Stimulated activated CD8-positive, alpha-beta memory T cell treated with anti-CD3 and anti-CD28 coated beads, Interleukin-12 subunit alpha, Interleukin-12 subunit beta, amount 100 ng/mL, for 1 hour (primary cell): ENCODE measurements at regions not wholly inside any gene's neighbourhood (a gene's known extent, or its start where the extent isn't known, plus 50 kb on each side); places are given as distances from the start of the nearest gene placed in this dataset.
"Not testable (repeated sequence)": the region's sequence is repeated elsewhere in the genome, so short reads cannot be mapped to it uniquely, and the experiment has no call there.

Source experiments
- DNase-seq: peaks from one replicate; pipeline ENCODE4 v3.0.0-alpha.2; 2020; ENCODE audit warnings: low read depth

DNA sequence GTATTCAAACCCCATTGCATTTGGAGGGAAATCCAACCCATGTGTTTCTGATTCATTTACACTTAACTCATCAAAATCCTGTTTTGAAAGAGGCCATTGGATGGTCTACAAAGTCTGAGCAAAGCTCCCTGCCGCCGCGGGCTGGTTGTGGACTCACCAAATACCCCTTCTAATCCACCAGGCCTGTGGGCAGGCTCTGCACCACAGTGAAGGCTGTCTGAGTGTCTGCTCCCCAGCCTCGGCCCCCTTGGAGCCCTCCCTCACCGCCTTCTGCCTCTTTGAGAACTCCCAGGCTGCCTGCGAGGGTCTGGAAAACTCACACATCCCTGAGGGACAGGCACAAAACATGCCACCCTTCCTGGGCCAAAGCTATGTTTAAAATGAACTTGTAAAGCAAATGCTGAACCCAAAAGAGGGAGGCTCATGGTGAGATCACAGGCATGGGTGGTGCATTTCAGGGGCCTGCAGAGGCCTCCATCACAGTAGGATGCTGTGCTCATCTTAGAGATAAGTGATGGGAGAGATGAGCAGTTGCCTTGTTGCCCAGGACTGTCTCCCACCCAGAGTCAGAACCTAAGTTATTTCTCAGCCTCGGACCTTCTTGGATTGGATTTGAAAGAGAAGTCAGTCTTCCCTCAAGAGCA lies 225.0 kb downstream of the CYP26B1 start:
- DNase-seq = no peak

- no peak for DNase-seq
These were observed 225.6 kb downstream of the CYP26B1 start for GRCh38 chr2:71922091-71922490.

DNA sequence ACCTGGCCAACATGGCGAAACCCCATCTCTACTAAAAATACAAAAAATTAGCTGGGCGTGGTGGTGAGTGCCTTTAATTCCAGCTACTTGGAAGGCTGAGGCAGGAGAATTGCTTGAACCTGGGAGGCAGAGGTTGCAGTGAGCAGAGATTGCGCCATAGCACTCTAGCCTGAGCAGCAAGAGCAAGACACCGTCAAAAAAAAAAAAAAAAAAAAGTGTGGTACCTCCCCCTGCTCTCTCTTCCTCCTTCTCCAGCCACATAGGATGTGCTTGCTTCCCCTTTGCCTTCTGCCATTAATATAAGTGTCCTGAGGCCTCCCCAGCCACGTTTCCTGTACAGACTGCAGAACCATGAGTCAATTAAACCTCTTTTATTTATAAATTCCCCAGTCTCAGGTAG lies 226.8 kb downstream of the CYP26B1 start:
- not testable (repeated sequence) for DNase-seq

DNA sequence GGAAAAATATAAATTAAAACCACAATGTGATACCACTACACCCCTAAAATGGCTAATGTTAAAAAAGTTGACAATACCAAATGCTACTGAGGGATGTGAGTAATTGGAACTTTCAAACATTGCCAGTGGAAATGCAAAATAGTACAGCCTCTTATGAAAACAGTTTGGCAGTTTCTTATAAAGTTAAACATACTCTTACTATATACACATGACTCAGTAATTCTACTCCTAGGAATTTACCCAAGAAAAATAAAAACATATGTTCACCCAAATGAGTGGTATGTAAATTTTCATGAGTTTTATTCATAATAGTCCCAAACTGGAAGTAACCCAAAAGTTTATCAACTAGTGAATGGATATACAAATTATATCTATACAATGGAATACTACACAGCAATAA lies 228.0 kb downstream of the CYP26B1 start:
- DNase-seq = no peak

GRCh38 chr2:71910277-71910676 lies 237.4 kb downstream of the CYP26B1 start:
- no peak for DNase-seq

GRCh38 chr2:71908798-71909197 lies 238.9 kb downstream of the CYP26B1 start:
- DNase-seq = no peak

DNA sequence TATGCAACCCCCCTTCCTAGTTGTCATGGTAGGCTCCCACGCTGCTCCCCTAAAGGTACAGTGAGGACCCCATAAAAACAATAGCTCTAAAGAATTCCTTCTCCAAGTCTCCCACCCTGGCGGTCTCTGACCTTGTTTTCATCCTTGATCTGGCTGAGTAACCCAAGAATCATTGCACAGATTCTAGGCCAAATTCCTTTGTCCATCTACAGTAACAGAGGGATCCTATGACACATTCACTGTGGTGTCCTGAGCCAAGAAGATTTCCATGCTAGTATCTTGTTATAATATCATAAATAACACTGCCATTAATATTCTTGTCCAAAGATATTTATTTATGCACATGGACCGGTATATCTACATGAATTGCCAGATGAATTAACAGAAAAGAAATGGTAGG lies 240.2 kb downstream of the CYP26B1 start:
- DNase-seq = no peak

DNA sequence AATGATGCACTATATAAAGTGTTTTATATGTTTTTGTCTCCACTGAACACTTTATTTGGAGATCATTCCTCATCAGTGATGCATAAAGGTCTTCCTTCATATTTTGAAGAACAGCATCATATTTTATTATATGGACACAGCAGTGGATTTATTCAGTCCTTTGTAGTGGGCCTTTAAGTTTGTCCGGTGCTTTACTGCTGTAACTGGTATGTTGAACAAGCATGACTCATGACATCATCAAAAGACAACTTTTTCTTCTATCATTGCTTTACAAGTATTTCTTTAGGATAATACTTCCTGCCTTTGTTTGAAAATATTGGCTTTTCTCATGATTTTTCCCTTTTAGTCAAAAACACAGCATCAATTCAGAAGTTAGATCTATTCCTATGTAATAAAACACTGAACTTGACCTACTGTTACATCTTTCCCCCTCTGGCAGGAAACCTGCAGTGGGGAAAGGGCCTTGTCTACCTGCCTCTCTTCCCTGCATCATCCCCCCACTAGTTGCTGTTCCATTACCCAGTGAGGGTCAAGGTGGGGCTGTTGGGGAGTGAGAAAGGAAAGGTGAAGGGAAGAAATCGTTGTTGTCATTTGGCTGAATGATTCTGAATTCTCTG lies 241.2 kb downstream of the CYP26B1 start:
- DNase-seq = no peak

DNA sequence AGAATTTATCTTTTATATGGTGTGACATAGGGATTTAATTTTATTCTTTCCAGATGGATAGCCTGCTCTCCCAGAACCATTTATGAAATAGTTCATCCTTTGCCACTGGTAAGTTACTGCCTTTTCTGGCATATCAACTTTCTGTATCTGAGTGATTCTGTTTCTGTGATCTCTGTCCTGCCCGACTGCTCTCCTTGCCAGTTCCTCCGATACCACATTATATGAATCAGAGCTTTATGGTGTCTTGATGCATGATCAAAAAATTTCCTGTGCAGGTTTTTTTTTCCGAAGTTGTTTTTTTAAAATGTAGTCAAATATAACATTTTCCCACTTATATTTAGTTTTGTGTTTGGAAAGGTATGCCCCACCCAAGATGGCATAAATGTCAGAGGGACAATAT lies 242.5 kb downstream of the CYP26B1 start:
- DNase-seq = no peak

- no peak for DNase-seq
These were observed 243.8 kb downstream of the CYP26B1 start for GRCh38 chr2:71903841-71904240.

DNA sequence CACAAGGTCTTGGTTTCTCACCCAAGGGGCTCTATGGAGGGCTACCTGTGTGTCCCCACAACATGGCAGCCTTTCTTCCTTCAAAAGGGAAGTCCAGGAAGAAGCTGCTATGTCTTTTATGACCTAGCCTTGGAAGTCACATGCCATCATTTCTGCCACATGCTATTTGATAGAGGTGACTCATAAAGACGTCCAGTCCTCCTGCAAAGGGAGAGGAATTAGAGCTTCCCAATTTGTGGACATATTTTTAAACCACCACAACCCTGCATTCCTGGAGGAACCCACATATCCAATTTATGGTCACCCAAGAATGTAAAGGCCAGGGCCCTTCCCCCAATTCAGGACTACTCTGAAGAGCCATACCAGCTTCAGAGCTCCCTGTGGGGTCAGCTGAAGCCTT lies 246.2 kb downstream of the CYP26B1 start:
- no peak for DNase-seq

DNA sequence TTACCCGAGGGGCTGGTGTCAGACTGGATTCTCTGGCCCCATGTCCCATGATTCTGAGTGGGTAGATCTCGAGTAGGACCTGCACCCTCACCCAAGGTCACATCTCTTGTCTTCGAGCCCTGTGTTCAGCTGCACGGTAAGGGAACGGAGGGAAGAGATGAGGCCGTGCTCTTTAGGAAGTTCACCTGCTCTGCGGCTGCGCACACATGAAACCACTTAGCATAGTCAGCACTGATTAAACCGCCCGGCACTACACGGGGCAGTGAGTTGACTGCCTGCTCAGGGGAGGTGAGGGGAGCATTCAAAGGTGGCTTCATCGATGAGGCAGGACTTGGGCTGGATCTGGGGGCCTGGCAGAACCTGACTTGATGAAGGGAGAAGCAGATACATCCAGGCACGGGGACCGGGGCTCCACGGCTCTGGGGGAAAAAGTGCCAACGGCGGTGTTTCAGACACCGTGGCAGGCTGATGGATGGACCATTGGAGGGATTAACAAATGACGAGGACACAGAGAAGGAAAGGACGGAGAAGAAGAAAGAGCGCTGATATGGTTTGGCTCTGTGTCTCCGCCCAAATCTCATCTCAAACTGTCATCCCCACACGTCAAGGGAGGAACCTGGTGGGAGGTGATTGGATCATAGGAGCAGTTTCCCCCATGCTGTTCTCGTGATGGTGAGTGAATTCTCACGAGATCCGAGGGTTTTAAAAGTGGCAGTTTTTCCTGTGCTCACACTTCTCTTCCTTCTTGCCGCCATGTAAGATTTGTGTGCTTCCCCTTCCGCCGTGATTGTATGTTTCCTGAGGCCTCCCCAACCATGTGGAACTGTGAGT lies 248.6 kb downstream of the CYP26B1 start:
- no peak for DNase-seq

GRCh38 chr2:71898375-71898774 lies 249.3 kb downstream of the CYP26B1 start:
- no peak for DNase-seq

DNA sequence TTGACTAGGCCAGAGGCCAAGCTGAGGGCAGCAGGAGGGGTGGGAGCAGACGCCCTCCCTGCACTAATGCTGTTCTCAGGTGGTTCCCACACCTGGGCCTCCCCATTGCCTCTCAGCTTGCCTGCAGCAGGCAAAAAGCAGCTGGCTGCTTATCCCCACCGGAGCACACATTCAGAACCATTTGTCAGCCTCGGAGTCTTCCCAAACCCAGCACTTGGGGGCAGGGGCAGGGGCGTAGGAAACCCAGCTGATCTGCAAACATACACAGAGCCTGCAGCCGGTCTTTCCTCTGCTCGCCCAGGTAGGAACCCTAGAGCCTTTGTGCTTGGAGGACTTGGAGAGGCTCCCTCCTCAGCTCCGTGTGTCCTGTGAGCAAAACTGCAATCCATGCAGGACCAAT lies 249.8 kb downstream of the CYP26B1 start:
- no peak for DNase-seq

GRCh38 chr2:71897137-71897480 lies 250.6 kb downstream of the CYP26B1 start:
- DNase-seq = no peak

DNA sequence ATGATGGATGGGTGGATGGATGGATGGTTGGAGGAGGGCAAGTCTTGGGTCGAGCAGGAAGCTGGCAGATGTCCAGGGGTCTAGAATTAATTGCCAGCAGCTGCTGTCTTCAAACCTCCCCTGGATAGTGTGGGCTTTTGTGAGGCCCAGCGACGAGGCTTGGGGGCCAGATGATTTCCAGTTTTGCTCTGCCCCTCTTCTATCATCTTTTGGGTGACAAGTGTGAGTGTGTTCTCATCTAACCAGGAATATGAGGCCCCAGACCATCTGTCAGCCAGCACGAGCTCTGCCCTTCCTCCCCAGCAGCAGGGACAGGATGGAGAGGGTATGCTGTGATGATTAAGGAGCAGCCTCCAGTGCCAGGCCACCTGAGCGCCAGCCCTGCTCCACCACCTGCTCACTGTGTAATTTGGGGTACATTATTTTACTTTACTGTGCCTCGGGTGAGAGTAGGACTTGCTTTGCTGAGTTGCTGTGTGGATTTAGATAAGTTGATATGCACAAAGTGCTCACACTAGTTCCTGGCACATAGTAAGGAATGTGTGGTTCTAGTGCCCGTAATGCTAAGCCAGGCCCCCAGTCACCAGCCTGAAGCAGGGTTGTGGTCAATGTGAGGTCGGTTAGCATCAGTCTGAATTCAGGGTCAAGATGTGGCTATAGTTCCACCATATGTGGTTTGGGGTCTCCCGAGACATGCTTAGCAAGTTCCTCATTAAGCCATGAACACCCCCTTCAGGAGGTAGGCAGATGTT lies 251.1 kb downstream of the CYP26B1 start:
- no peak for DNase-seq

GRCh38 chr2:71895320-71896161 lies 252.1 kb downstream of the CYP26B1 start:
- no peak for DNase-seq

GRCh38 chr2:71894261-71894660 lies 253.4 kb downstream of the CYP26B1 start:
- no peak for DNase-seq

- no peak for DNase-seq
These were observed 254.0 kb downstream of the CYP26B1 start for GRCh38 chr2:71893646-71894045.

- DNase-seq = no peak
These were observed 254.8 kb downstream of the CYP26B1 start for GRCh38 chr2:71892896-71893295.

DNA sequence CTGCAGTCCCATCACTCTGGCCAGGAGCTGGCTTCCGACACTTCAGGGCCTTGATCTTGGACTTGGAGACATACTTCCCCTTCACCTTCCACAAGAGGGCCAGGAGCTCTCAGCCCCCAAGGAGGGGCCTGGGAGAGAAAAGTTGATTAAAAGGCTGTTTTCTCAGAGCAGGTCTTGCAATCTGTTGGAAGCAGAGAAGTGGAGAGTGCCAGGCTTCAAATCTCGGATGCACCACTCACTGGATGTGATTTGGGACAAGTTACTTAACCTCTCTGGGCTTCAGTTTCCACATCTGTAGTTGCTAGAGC lies 255.3 kb downstream of the CYP26B1 start:
- DNase-seq = no peak
